Forelimb muscle (tissue), 1 donor: ENCODE measurements at regions not wholly inside any gene's neighbourhood (a gene's known extent, or its start where the extent isn't known, plus 50 kb on each side); places are given as distances from the start of the nearest gene placed in this dataset.
A peak's percentile ranks its signal among the peaks of the same experiment; 100 is the strongest.
"Not testable (repeated sequence)": the region's sequence is repeated elsewhere in the genome, so short reads cannot be mapped to it uniquely, and the experiment has no call there.

ENCODE experiments used
- DNase-seq: peaks from one replicate; pipeline ENCODE4 v3.0.0-alpha.2; 2013; ENCODE audit warnings: low read depth

- no peak for DNase-seq
Measured at GRCh38 chr12:67842124-67842523, 147.1 kb upstream of the IFNG-AS1 start.

- DNase-seq: no peak
Measured at GRCh38 chr12:67843257-67843656, 146.0 kb upstream of the IFNG-AS1 start.

DNA sequence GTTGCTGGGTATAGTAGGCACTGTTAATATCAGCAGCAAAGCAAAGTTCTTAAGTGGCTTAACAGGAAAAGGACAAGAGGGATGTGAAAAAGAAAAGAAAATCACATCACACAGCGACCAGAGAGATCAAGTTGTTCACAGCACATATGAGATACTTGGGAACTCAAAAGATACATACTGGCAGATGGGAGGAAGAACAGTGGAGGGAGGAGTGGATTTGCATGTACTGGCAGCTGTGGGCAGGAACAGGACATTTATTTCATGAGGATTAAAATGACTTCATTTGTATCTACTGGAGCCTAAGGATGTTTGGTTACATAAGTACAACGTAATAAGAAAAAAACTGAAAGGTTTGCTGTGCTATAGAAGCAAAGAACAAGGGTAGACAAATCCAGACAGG is 136.5 kb upstream of the IFNG-AS1 start:
- DNase-seq: no peak

DNA sequence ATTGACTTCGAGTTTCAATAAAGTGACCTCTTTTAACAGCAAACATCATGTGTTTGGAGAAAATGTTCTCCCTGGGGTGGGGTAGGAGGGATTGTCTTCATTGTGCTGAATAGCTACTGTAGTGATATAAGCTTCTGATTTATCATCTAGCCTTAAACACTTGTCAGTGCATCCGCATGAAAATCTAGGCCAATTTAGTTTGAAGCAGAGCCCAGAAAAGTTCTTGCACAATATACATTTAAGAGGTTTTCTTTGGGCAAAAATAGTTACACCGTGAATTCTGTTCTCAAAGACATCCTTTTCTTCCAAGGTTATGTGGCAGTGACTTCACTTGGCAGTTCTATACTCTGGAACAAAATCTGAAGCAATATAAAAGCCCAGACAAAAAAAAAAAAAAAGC is 136.0 kb upstream of the IFNG-AS1 start:
- peak; percentile 52 for DNase-seq

- DNase-seq: no peak
Measured at GRCh38 chr12:67854351-67854750, 134.9 kb upstream of the IFNG-AS1 start.

DNA sequence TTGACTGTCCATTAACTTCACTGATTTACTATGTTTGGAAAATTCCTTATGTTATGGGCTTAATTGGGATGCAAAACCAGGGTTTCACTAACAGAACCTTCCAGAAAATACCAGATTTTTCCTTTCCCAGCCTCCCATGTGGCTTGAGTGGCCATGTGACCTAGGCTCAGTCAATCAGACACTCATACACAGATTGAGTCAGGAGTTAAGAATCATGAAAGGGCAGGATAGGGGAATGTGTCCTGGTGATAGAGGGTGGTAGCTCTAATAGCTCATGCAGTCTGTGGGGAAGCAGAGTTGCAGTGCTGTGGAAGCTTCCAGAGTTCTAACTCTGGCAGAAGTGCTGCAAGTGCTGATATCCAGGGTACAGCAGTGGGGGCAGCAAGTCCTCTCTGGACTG is 134.1 kb upstream of the IFNG-AS1 start:
- no peak for DNase-seq

GRCh38 chr12:67871231-67871630 is 118.0 kb upstream of the IFNG-AS1 start:
- DNase-seq: no peak

- DNase-seq: no peak
Measured at GRCh38 chr12:67873355-67873754, 115.9 kb upstream of the IFNG-AS1 start.

GRCh38 chr12:67876305-67876915 is 112.8 kb upstream of the IFNG-AS1 start:
- no peak for DNase-seq

DNA sequence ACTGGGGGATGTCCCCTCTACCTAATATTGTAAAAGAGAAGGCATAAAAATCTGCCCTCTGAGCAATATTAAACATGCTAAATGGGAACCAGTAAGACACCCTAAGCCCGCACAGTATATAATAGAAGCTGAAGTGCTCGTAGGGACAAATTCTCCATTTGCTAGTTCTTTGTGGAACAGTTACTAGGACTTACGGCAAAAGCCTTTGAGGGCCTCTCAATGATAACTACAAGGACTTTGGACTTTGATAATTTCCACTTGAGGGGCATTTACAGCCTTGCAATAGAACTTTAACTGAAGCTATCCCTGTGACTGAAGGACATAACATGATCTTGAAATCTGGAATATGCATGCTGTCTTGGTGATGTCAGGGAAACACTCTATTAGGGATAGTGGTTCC is 111.5 kb upstream of the IFNG-AS1 start:
- DNase-seq: no peak

GRCh38 chr12:67879937-67880336 is 109.3 kb upstream of the IFNG-AS1 start:
- no peak for DNase-seq

GRCh38 chr12:67881565-67881964 is 107.7 kb upstream of the IFNG-AS1 start:
- no peak for DNase-seq

- DNase-seq: no peak
Measured at GRCh38 chr12:67884596-67884995, 104.7 kb upstream of the IFNG-AS1 start.

DNA sequence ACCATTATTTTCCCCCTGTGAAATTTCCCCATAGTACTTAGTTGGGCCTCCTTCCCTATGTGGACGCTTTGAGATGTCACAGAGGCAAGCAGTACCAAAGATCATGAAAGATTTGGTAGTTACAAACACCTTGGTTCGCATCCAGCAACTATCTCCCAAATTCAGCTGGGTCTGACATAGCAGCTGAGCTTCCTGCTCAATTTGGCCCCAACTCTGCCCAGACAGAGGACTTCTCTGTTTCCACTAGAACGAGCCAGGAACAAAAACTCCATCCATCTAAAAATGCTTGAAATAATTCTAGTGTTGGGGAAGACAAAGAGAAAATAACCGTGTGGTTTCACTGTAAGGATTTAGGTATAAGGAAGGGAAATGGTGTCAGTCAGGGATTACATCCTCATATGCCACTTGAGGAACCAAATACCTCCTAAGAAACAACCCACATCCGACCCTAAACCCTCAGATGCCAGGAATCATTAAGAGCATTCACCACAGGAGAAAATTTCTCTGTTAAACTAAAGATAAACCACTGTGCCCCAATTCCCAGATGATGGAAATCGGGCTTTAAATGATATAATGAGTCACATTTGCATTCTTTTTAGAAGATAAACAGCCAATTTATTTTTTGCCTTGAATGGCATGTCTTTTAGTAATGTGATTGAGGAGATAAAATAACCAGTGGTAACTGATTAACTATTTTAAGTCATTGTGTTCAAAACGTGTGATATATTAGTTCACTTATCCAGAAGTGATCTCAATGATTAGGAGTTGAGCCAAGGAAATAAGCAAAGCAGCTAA is 103.7 kb upstream of the IFNG-AS1 start:
- DNase-seq: peak; percentile 38

GRCh38 chr12:67887065-67887464 is 102.2 kb upstream of the IFNG-AS1 start:
- no peak for DNase-seq

GRCh38 chr12:67889931-67890330 is 99.3 kb upstream of the IFNG-AS1 start:
- DNase-seq: no peak

DNA sequence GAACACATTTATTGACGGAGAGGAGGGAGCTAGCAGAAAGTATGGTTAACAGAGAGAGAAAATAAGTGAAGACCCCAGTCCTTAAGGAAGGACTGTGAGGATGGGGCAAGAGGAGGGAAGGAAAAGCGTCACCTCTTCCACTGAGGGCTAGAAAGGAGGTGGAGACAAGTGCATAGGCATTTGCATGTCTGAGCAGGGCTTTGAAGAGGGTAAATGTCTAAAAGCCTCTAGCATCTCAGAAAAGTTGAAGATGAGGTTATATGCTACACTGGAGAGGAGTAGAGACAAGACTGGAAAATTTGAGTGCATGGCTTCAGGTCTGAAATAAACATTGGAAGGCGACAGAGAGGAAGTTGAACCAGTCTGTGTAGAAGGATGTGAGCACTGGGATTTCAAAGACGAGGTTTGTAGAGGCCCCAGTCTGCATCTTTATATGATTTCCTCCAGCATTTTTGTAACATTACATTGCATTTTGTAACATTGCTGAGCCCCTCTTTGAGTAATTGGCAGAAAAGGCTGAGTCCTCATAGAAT is 98.5 kb upstream of the IFNG-AS1 start:
- no peak for DNase-seq

GRCh38 chr12:67891596-67891995 is 97.7 kb upstream of the IFNG-AS1 start:
- no peak for DNase-seq

GRCh38 chr12:67892259-67893021 is 96.8 kb upstream of the IFNG-AS1 start:
- DNase-seq: no peak

- DNase-seq: no peak
Measured at GRCh38 chr12:67893022-67893580, 96.1 kb upstream of the IFNG-AS1 start.

- DNase-seq: not testable (repeated sequence)
Measured at GRCh38 chr12:67900418-67900817, 88.8 kb upstream of the IFNG-AS1 start.

- DNase-seq: no peak
Measured at GRCh38 chr12:67909091-67909531, 80.1 kb upstream of the IFNG-AS1 start.
